Lung (tissue), 11 donors: ENCODE measurements at regions not wholly inside any gene's neighbourhood (a gene's known extent, or its start where the extent isn't known, plus 50 kb on each side); places are given as distances from the start of the nearest gene placed in this dataset.

Experiments
- ATAC-seq: fragments of 200-7000 bp; cut with Tn5 transposase; one replicate; pipeline ENCODE4 v1.9.1; 2020; ENCODE audit warnings: moderate number of reproducible peaks; ENCODE audit not compliant: insufficient read depth, low FRiP score
- DNase-seq, 3 donors: peaks; one replicate each; pipeline ENCODE4 v3.0.0-alpha.2; 2013 to 2017
- H3K27ac ChIP-seq, 2 donors: one replicate each; pipeline ENCODE4 v1.5.1; 2013; ENCODE audit warnings: mild to moderate bottlenecking in 2 of 2, moderate library complexity in 2 of 2, control low read depth in 1 of 2, inconsistent platforms in 1 of 2, low read depth in 1 of 2, low read length in 1 of 2
- H3K27me3 ChIP-seq, 3 donors: one replicate each; pipeline ENCODE4 v1.5.1; 2013; ENCODE audit warnings: low read length in 2 of 3; ENCODE audit not compliant: control insufficient read depth in 3 of 3, insufficient read depth in 3 of 3
- H3K36me3 ChIP-seq, 4 donors: one replicate each; pipeline ENCODE4 v1.5.1; 2013; ENCODE audit warnings: low read length in 4 of 4, mild to moderate bottlenecking in 1 of 4, moderate library complexity in 1 of 4; ENCODE audit not compliant: control insufficient read depth in 4 of 4, insufficient read depth in 4 of 4
- H3K4me1 ChIP-seq, 5 donors: one replicate each; pipeline ENCODE4 v1.5.1; 2013; ENCODE audit warnings: low read length in 5 of 5, mild to moderate bottlenecking in 2 of 5, moderate library complexity in 1 of 5; ENCODE audit not compliant: control insufficient read depth in 5 of 5, insufficient read depth in 5 of 5
- H3K4me3 ChIP-seq: one replicate; pipeline ENCODE4 v1.5.1; 2013; ENCODE audit warnings: mild to moderate bottlenecking, control low read depth, moderate library complexity
- H3K9ac ChIP-seq, 2 donors: one replicate each; pipeline ENCODE4 v1.5.1; 2013; ENCODE audit warnings: low read length in 2 of 2, control low read depth in 1 of 2; ENCODE audit not compliant: insufficient read depth in 1 of 2
- H3K9me3 ChIP-seq, 4 donors: one replicate each; pipeline ENCODE4 v1.5.1; 2013; ENCODE audit warnings: low read length in 3 of 4, mild to moderate bottlenecking in 1 of 4, moderate library complexity in 1 of 4; ENCODE audit not compliant: control insufficient read depth in 4 of 4, insufficient read depth in 3 of 4
- CTCF ChIP-seq: IDR thresholded peaks from 2 replicates; pipeline ENCODE4 v1.5.1; 2012; ENCODE audit warnings: mild to moderate bottlenecking; ENCODE audit errors: control extremely low read depth, extremely low read depth
- WGBS, 2 donors: extraction: QIAGEN DNeasy Blood & Tissue Kit; methylation state at CpG; one replicate each; pipeline ENCODE4 v1.1.7; 2013; 5-methylcytosine and 5-hydroxymethylcytosine counted together
- donor health status: control.
- donor health status: control.
- donor health status: Bipolar disorder and iron deficiency.
- donor health status: healthy.
- donor health status: DM: yes; HTN: yes; CAD: no.

GRCh38 chr11:91230647-91231046 lies 994.0 kb upstream of the FAT3 start:
- Histone ChIP-seq H3K27ac (no peak overlapping the region), H3K9me3 (no peaks in the 10 kb centered on the region), H3K36me3 (no peaks in the 10 kb centered on the region), H3K4me3 (no peak overlapping the region), H3K9ac (no peak overlapping the region), H3K27me3 (no peaks in the 10 kb centered on the region), H3K4me1 (peaks cover 0 to 3% (median 0%) of the 10 kb centered on the region in 5 donors)
- TF ChIP-seq CTCF: no peak
- DNase-seq: no peak
- ATAC-seq: no peak

DNA sequence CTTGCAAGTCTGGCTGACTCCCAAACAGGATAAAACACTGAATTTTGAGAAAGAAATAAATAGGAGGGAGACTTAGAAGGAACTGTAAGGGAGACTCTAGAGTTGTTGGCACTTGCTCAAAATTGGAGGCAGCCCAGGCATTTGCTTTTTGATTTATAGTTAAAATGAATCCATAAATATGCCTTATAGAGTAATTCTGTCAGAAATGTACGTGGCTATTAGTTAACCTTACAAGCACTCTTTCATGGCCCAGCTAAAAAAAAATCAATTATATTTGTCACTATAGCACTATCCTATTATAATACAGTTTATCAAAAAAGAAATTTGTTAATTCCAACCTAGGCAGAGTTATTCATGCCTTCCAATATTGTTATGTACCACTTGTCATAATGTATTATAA lies 1000.0 kb upstream of the CHORDC1 start:
- no peak for TF ChIP-seq CTCF
- Histone ChIP-seq H3K27me3 (no peaks in the 10 kb centered on the region), H3K27ac (no peak overlapping the region), H3K4me3 (no peak overlapping the region), H3K36me3 (no peaks in the 10 kb centered on the region), H3K9ac (no peak overlapping the region), H3K4me1 (peaks cover 0 to 10% (median 7%) of the 10 kb centered on the region in 5 donors), H3K9me3 (no peaks in the 10 kb centered on the region)
- no peak for DNase-seq
- ATAC-seq: no peak
- whole genome bisulfite sequencing, 2 donors: 18 to 31% methylated on average over 1 of the region's 1 CpG

DNA sequence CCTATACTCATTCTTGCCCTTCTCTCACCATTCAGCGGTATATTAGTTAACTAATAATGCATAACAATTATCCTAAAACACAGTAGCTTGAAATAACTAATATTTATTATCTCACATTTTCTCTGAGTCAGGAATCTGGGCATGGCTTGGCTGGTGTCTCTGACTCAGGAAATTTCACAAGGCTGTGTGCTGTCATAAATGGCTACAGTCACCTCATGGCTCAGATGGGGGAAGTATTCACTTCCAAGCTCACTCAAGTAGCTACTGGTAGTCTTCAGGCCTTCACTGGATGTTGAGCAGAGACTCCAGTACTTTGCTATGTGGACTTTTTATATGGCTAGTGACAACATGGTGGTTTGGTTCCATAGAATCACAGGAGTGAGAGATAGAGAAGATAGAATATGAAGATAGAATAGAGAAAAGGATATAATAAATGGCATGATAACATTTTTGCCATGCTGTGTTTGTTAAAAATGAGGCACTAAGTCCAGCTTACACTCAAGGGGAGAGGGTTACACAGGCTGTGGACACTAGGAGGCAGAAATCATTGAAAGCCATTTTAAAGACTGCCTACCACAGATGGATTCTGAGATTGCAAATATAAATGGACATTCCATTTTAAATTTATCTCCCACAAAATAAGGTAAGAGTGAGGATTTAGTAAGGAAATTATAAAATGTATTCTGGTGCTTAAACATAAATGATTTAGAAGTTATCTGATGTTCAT lies 997.8 kb upstream of the CHORDC1 start:
- no peak for TF ChIP-seq CTCF
- H3K36me3 ChIP-seq: no peaks in the 10 kb centered on the region
- 0 to 1% methylated on average over 1 of the region's 1 CpG for WGBS, 2 donors
- peak; percentile 19 for ATAC-seq
- H3K4me3 ChIP-seq: no peak overlapping the region
- DNase-seq: peak in 1 of 3 donors; percentile 22
- no peak overlapping the region for H3K9ac ChIP-seq
- no peaks in the 10 kb centered on the region for H3K27me3 ChIP-seq
- no peaks in the 10 kb centered on the region for H3K9me3 ChIP-seq
- no peak overlapping the region for H3K27ac ChIP-seq
- H3K4me1 ChIP-seq: peaks cover 0 to 10% (median 7%) of the 10 kb centered on the region in 5 donors

DNA sequence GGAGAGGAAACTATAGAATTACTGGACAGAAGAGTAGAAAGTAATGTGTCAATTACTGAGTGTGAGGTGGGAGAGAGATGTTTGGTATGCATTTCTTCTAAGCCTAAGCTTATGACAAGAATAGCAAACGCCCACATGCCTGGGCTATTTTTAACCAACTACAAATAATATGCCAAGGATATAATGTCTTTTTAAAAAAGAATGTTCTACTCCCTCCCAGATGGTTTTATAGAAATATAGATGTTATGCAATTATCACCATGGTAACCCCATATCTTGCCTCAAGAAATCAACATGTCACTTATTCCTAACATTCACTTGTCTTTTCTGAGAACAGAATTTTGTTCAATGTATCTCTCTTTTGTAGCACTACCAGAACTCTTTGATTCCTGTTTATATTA lies 996.7 kb upstream of the CHORDC1 start:
- H3K9me3 ChIP-seq: no peaks in the 10 kb centered on the region
- TF ChIP-seq CTCF: no peak
- ATAC-seq: no peak
- peak overlapping the region in 1 of 2 donors; percentile 66 for H3K27ac ChIP-seq
- H3K9ac ChIP-seq: no peak overlapping the region
- H3K4me3 ChIP-seq: no peak overlapping the region
- DNase-seq: peak in 2 of 3 donors; percentile 68 to 77
- H3K27me3 ChIP-seq: no peaks in the 10 kb centered on the region
- WGBS, 2 donors: 23 to 39% methylated on average over 1 of the region's 1 CpG
- H3K4me1 ChIP-seq: peaks cover 0 to 10% (median 7%) of the 10 kb centered on the region in 5 donors
- no peaks in the 10 kb centered on the region for H3K36me3 ChIP-seq
